Trophoblast cell (in vitro differentiated cells and primary cell): ENCODE measurements at regions not wholly inside any gene's neighbourhood (a gene's known extent, or its start where the extent isn't known, plus 50 kb on each side); places are given as distances from the start of the nearest gene placed in this dataset.

ENCODE experiments used
- DNase-seq, 2 donors: peaks; one replicate each; pipeline ENCODE4 v3.0.0-alpha.2; 2016
- H2AFZ ChIP-seq: 2 replicates; pipeline ENCODE4 v1.6.1; 2013; ENCODE audit warnings: low read length, moderate library complexity, mild to moderate bottlenecking; ENCODE audit not compliant: insufficient read depth, poor library complexity
- H2AK5ac ChIP-seq: 2 replicates; pipeline ENCODE4 v1.6.1; 2013; ENCODE audit warnings: mild to moderate bottlenecking, low read length
- H2BK120ac ChIP-seq: 2 replicates; pipeline ENCODE4 v1.6.1; 2013; ENCODE audit warnings: low read length, mild to moderate bottlenecking, moderate library complexity; ENCODE audit not compliant: insufficient read depth, poor library complexity
- H2BK12ac ChIP-seq: 2 replicates; pipeline ENCODE4 v1.6.1; 2013; ENCODE audit warnings: mild to moderate bottlenecking, low read length, moderate library complexity
- H2BK5ac ChIP-seq: 2 replicates; pipeline ENCODE4 v1.6.1; 2013; ENCODE audit warnings: low read length, low read depth, moderate library complexity, mild to moderate bottlenecking; ENCODE audit not compliant: poor library complexity
- H3K14ac ChIP-seq: 2 replicates; pipeline ENCODE4 v1.6.1; 2013; ENCODE audit warnings: mild to moderate bottlenecking, low read length
- H3K18ac ChIP-seq: 2 replicates; pipeline ENCODE4 v1.6.1; 2013; ENCODE audit warnings: mild to moderate bottlenecking, low read length
- H3K23ac ChIP-seq: 2 replicates; pipeline ENCODE4 v1.6.1; 2013; ENCODE audit warnings: low read length
- H3K27ac ChIP-seq: 2 replicates; pipeline ENCODE4 v1.5.1; 2013; ENCODE audit warnings: low read depth, mild to moderate bottlenecking, inconsistent platforms, low read length, moderate library complexity
- H3K27me3 ChIP-seq: 2 replicates; pipeline ENCODE4 v1.6.1; 2013; ENCODE audit warnings: inconsistent platforms, mild to moderate bottlenecking, low read length, moderate library complexity; ENCODE audit not compliant: insufficient read depth
- H3K36me3 ChIP-seq, 2 experiments: 1 replicate in 1 of 2; 2 replicates in 1 of 2; pipeline ENCODE4 v1.6.1; 2013; ENCODE audit warnings: low read length in 2 of 2, mild to moderate bottlenecking in 2 of 2, moderate library complexity in 1 of 2; ENCODE audit not compliant: insufficient read depth in 2 of 2, control insufficient read depth in 1 of 2
- H3K4ac ChIP-seq: 2 replicates; pipeline ENCODE4 v1.6.1; 2013; ENCODE audit warnings: low read depth, mild to moderate bottlenecking, low read length, moderate library complexity
- H3K4me1 ChIP-seq, 2 experiments: 1 replicate in 1 of 2; 2 replicates in 1 of 2; pipeline ENCODE4 v1.6.1; 2013; ENCODE audit warnings: low read length in 2 of 2, mild to moderate bottlenecking in 2 of 2, moderate library complexity in 1 of 2; ENCODE audit not compliant: insufficient read depth in 2 of 2, control insufficient read depth in 1 of 2
- H3K4me2 ChIP-seq: 2 replicates; pipeline ENCODE4 v1.6.1; 2013; ENCODE audit warnings: inconsistent platforms, mild to moderate bottlenecking, low read length, moderate library complexity
- H3K4me3 ChIP-seq: 2 replicates; pipeline ENCODE4 v1.5.1; 2013; ENCODE audit warnings: mild to moderate bottlenecking, low read depth, low read length, inconsistent platforms
- H3K79me1 ChIP-seq: one replicate; pipeline ENCODE4 v1.6.1; 2013; ENCODE audit warnings: low read length
- H3K79me2 ChIP-seq: 2 replicates; pipeline ENCODE4 v1.6.1; 2013; ENCODE audit warnings: low read length, mild to moderate bottlenecking; ENCODE audit not compliant: control insufficient read depth, insufficient read depth, poor library complexity
- H3K9ac ChIP-seq: 2 replicates; pipeline ENCODE4 v1.6.1; 2013; ENCODE audit warnings: mild to moderate bottlenecking, low read length
- H3K9me3 ChIP-seq: 2 replicates; pipeline ENCODE4 v1.6.1; 2013; ENCODE audit warnings: low read depth, mild to moderate bottlenecking, control low read depth, inconsistent platforms, low read length; ENCODE audit not compliant: insufficient read depth
- H4K12ac ChIP-seq: 2 replicates; pipeline ENCODE4 v1.6.1; 2013; ENCODE audit warnings: low read depth, mild to moderate bottlenecking, low read length, moderate library complexity
- H4K8ac ChIP-seq: 2 replicates; pipeline ENCODE4 v1.6.1; 2013; ENCODE audit warnings: low read depth, mild to moderate bottlenecking, low read length, moderate library complexity
- H4K91ac ChIP-seq: one replicate; pipeline ENCODE4 v1.6.1; 2013; ENCODE audit warnings: low read depth, mild to moderate bottlenecking, low read length, moderate library complexity
- WGBS: extraction: QIAGEN DNeasy Blood & Tissue Kit; methylation state at CpG from one replicate; pipeline ENCODE4 v1.1.7; 2013; ENCODE audit warnings: missing lambda C conversion rate; ENCODE audit not compliant: insufficient read length, insufficient coverage; ENCODE audit errors: extremely low coverage; 5-methylcytosine and 5-hydroxymethylcytosine counted together

DNA sequence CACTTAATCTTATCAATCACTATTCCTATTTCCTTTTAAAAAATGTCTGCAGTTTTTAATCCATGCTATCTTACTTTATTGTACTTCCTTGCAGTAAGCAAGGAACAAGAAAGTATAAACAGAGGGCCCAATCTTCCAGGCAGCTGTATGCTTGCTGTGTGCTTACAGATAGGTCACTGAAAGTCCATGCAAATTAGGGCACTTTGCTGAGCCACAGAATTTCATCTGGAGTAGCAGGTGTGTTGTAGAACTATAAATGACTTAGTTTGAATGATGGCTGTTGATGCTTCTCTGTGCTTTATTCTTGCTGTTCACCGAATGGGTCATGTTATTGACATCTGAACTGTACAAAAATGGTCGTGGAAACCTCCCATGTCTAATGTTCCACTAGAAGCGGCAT, 154.6 kb downstream of the ATOH1 start:
- Histone ChIP-seq H3K27me3 (no peaks in the 10 kb centered on the region), H2BK120ac (no peak overlapping the region), H3K18ac (no peak overlapping the region), H4K8ac (no peak overlapping the region), H3K14ac (no peak overlapping the region), H3K36me3 (no peaks in the 10 kb centered on the region), H3K9ac (no peak overlapping the region), H2AFZ (no peak overlapping the region), H3K79me1 (no peaks in the 10 kb centered on the region), H3K79me2 (no peaks in the 10 kb centered on the region), H2AK5ac (no peak overlapping the region), H2BK5ac (no peak overlapping the region), H3K9me3 (no peaks in the 10 kb centered on the region), H4K91ac (no peak overlapping the region), H3K23ac (no peak overlapping the region), H3K4me3 (no peak overlapping the region), H2BK12ac (no peak overlapping the region), H3K27ac (no peak overlapping the region), H4K12ac (no peak overlapping the region), H3K4me2 (no peak overlapping the region), H3K4ac (no peak overlapping the region), H3K4me1 (no peaks in the 10 kb centered on the region)
- no CpG with 5 or more reads among the region's 3 CpGs for WGBS
- no peak for DNase-seq

DNA sequence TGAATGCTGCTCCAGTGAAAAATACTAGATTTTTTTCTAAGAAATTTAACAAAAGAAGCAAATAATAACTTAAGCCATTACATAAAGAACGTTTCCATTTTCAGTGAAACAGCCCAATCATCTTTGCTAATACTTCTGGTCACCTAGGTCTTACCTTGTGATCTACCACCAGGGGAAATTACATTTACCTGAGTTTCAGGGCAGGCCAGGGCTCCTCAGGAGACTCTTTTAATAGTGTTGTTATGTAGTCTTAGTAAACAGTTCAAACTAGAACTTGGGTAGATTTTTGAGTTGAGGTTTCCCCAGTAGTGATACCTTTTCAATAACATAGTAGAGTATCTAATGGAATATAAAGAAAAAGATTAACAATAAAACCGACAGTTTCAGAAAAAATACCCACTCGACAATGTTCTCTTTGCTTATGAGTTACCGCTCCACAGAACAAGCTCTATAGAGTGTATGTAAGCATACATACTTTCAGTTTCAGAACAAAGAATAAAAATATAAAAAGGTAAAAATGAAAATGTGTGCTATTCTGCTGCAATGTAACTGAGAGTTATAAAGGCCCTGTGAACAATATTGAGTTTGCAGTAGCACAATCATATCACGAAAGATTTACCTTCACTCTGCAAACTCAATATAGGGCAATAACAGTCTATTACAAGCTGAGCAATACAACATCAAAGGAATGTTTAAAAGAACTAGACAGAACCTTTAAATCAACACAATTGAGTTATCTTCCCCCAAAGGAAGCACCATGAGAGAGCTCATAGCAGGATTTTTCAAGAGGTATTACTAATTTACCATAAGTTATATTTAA, 165.8 kb downstream of the ATOH1 start:
- DNase-seq, result no peak
- Histone ChIP-seq H3K36me3 (no peaks in the 10 kb centered on the region), H3K14ac (no peak overlapping the region), H3K79me1 (no peaks in the 10 kb centered on the region), H2BK12ac (no peak overlapping the region), H2BK5ac (no peak overlapping the region), H3K4ac (no peak overlapping the region), H4K8ac (no peak overlapping the region), H3K4me3 (no peak overlapping the region), H3K9me3 (no peaks in the 10 kb centered on the region), H2AK5ac (no peak overlapping the region), H3K9ac (no peak overlapping the region), H3K27me3 (no peaks in the 10 kb centered on the region), H4K91ac (no peak overlapping the region), H3K79me2 (no peaks in the 10 kb centered on the region), H3K27ac (no peak overlapping the region), H3K4me1 (no peaks in the 10 kb centered on the region), H2AFZ (no peak overlapping the region), H2BK120ac (no peak overlapping the region), H3K18ac (no peak overlapping the region), H4K12ac (no peak overlapping the region), H3K4me2 (no peak overlapping the region), H3K23ac (no peak overlapping the region)
- WGBS, result no CpG with 5 or more reads among the region's 5 CpGs

DNA sequence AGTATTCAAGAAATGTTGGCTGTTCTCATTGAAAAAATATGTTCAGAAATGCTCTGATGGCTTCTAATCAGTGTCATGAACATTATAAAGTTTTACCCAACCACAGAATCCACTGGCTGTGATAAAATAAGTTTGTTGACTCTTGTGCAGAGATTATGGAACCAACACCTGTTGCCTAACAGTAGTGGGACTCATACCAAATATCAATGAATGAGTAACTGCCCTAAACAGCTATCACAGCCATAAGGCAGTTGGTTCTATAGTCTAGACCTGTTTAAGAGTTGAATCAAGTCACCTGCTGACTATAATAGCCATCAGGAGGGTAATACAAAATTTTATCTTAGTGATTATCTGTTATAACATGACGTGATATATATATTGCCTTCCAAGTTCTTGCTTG, 168.3 kb downstream of the ATOH1 start:
- Histone ChIP-seq H3K4me2 (no peak overlapping the region), H3K23ac (no peak overlapping the region), H3K36me3 (no peaks in the 10 kb centered on the region), H2AFZ (no peak overlapping the region), H3K27me3 (no peaks in the 10 kb centered on the region), H4K12ac (no peak overlapping the region), H3K4ac (no peak overlapping the region), H4K8ac (no peak overlapping the region), H2BK5ac (no peak overlapping the region), H3K27ac (no peak overlapping the region), H3K4me3 (no peak overlapping the region), H3K14ac (no peak overlapping the region), H3K79me2 (no peaks in the 10 kb centered on the region), H3K79me1 (no peaks in the 10 kb centered on the region), H3K9me3 (no peaks in the 10 kb centered on the region), H2AK5ac (no peak overlapping the region), H3K18ac (no peak overlapping the region), H4K91ac (no peak overlapping the region), H3K4me1 (no peaks in the 10 kb centered on the region), H3K9ac (no peak overlapping the region), H2BK12ac (no peak overlapping the region), H2BK120ac (no peak overlapping the region)
- no peak for DNase-seq
- WGBS, result no CpG with 5 or more reads among the region's 1 CpG

DNA sequence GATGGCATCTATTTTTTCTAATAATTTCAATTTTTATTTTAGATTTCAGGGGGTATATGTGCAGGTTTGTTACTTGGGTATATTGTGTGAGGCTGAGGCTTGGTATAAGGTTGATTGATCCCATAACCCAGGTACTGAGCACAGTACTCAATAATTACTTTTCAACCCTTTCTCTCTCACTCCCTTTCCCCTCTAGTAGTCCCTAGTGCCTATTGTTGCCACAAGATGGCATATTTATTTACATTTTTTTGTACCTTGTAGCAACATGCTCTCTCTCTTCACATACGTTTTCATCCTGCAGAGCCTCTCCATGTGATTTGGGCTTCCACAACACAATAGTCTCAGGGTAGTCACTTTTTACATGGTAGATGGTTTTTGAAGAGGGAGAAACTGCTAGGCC, 172.0 kb downstream of the ATOH1 start:
- Histone ChIP-seq H4K91ac (no peak overlapping the region), H3K36me3 (no peaks in the 10 kb centered on the region), H3K9ac (no peak overlapping the region), H2BK12ac (no peak overlapping the region), H3K27me3 (no peaks in the 10 kb centered on the region), H2BK5ac (no peak overlapping the region), H3K4me1 (no peaks in the 10 kb centered on the region), H3K23ac (no peak overlapping the region), H2BK120ac (no peak overlapping the region), H3K18ac (no peak overlapping the region), H3K14ac (no peak overlapping the region), H3K27ac (no peak overlapping the region), H4K12ac (no peak overlapping the region), H2AK5ac (no peak overlapping the region), H3K4ac (no peak overlapping the region), H3K4me2 (no peak overlapping the region), H3K79me1 (no peaks in the 10 kb centered on the region), H3K79me2 (no peaks in the 10 kb centered on the region), H3K4me3 (no peak overlapping the region), H4K8ac (no peak overlapping the region), H2AFZ (no peak overlapping the region), H3K9me3 (no peaks in the 10 kb centered on the region)
- no CpG with 5 or more reads among the region's 1 CpG for WGBS
- no peak for DNase-seq
